ENCODE measurements at regions not wholly inside any gene's neighbourhood (a gene's known extent, or its start where the extent isn't known, plus 50 kb on each side); places are given as distances from the start of the nearest gene placed in this dataset.

- DNase-seq (ENCODE audit: low spot score in 2 of 2), result no peak
- Histone ChIP-seq H3K27me3 (no peaks in the 10 kb centered on the region), H3K4me3 (no peak overlapping the region), H3K4me1 (no peaks in the 10 kb centered on the region), H3K27ac (no peak overlapping the region), H3K36me3 (no peaks in the 10 kb centered on the region), H3K9me3 (no peaks in the 10 kb centered on the region)
- intact Hi-C loops (cut with DNase I; ENCODE audit: low total_unique reads), result no loop called here
- TF ChIP-seq CTCF (IDR thresholded peaks at IDR 0.05) (no peak), POLR2AphosphoS5 (IDR thresholded peaks at IDR 0.05) (no peak), POLR2A (IDR thresholded peaks at IDR 0.05) (no peak)
These were observed 213.4 kb upstream of the G2E3 start for GRCh38 chr14:30345511-30345910.

- Histone ChIP-seq H3K9me3 (no peaks in the 10 kb centered on the region), H3K4me1 (no peaks in the 10 kb centered on the region), H3K27me3 (no peaks in the 10 kb centered on the region), H3K36me3 (no peaks in the 10 kb centered on the region), H3K4me3 (no peak overlapping the region), H3K27ac (no peak overlapping the region)
- DNase-seq (ENCODE audit: low spot score in 2 of 2), result no peak
- TF ChIP-seq POLR2A (IDR thresholded peaks at IDR 0.05) (no peak), POLR2AphosphoS5 (IDR thresholded peaks at IDR 0.05) (no peak), CTCF (IDR thresholded peaks at IDR 0.05) (no peak)
- intact Hi-C loops (cut with DNase I; ENCODE audit: low total_unique reads), result no loop called here
These were observed 210.5 kb upstream of the G2E3 start for GRCh38 chr14:30348445-30348844.

GRCh38 chr14:30349520-30349919 is 209.4 kb upstream of the G2E3 start:
- Histone ChIP-seq H3K4me1 (no peaks in the 10 kb centered on the region), H3K27ac (no peak overlapping the region), H3K36me3 (no peaks in the 10 kb centered on the region), H3K27me3 (no peaks in the 10 kb centered on the region), H3K9me3 (no peaks in the 10 kb centered on the region), H3K4me3 (no peak overlapping the region)
- no peak for TF ChIP-seq CTCF (IDR thresholded peaks at IDR 0.05)
- TF ChIP-seq POLR2A (IDR thresholded peaks at IDR 0.05), result no peak
- TF ChIP-seq POLR2AphosphoS5 (IDR thresholded peaks at IDR 0.05), result no peak
- intact Hi-C loops (cut with DNase I; ENCODE audit: low total_unique reads), result no loop called here
- no peak for DNase-seq (ENCODE audit: low spot score in 2 of 2)

GRCh38 chr14:30354439-30354838 is 204.5 kb upstream of the G2E3 start:
- Histone ChIP-seq H3K9me3 (no peaks in the 10 kb centered on the region), H3K27me3 (no peaks in the 10 kb centered on the region), H3K4me3 (no peak overlapping the region), H3K36me3 (no peaks in the 10 kb centered on the region), H3K4me1 (no peaks in the 10 kb centered on the region), H3K27ac (no peak overlapping the region)
- TF ChIP-seq POLR2AphosphoS5 (IDR thresholded peaks at IDR 0.05), result no peak
- no peak for TF ChIP-seq CTCF (IDR thresholded peaks at IDR 0.05)
- no peak for TF ChIP-seq POLR2A (IDR thresholded peaks at IDR 0.05)
- intact Hi-C loops (cut with DNase I; ENCODE audit: low total_unique reads), result no loop called here
- DNase-seq (ENCODE audit: low spot score in 2 of 2), result no peak

DNA sequence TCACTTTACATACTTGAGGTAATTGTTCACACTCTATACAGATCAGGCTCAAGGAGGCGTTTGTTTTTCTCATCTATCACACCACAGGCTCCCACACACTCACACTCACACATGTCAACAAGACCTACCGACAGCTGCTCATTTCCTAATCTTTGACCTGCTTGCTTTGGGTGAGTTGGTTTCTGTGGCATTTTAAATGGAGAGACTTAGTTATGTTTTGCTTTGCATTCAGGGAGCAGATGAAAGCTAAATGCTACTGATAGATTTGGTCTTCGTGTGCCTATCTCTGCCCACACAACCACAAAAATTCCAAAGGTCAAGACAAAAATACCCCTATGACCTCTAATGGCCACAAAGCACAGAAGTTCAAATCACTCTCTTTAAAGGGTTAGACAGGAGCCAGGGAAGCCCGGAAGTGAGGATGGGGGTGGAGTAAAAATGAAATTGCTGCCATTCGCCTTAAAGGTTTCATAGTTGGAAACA is 203.5 kb upstream of the G2E3 start:
- no peaks in the 10 kb centered on the region for H3K4me1 ChIP-seq
- H3K36me3 ChIP-seq, result no peaks in the 10 kb centered on the region
- TF ChIP-seq POLR2A (IDR thresholded peaks at IDR 0.05) (no peak), CTCF (IDR thresholded peaks at IDR 0.05) (no peak), POLR2AphosphoS5 (IDR thresholded peaks at IDR 0.05) (no peak)
- intact Hi-C loops (cut with DNase I; ENCODE audit: low total_unique reads), result no loop called here
- no peak overlapping the region for H3K4me3 ChIP-seq
- H3K27me3 ChIP-seq, result no peaks in the 10 kb centered on the region
- no peak for DNase-seq (ENCODE audit: low spot score in 2 of 2)
- no peak overlapping the region for H3K27ac ChIP-seq
- no peaks in the 10 kb centered on the region for H3K9me3 ChIP-seq

Measured in breast epithelium (tissue), 4 donors.